Ishikawa (cell line): ENCODE measurements at regions not wholly inside any gene's neighbourhood (a gene's known extent, or its start where the extent isn't known, plus 50 kb on each side); places are given as distances from the start of the nearest gene placed in this dataset.

ENCODE experiments used
- CEBPB ChIP-seq: IDR thresholded peaks from 2 replicates; pipeline ENCODE4 v1.6.1; 2012
- CREB1 ChIP-seq: IDR thresholded peaks from 2 replicates; pipeline ENCODE4 v1.6.1; 2012; ENCODE audit warnings: low read depth
- EGR1 ChIP-seq: IDR thresholded peaks from 2 replicates; pipeline ENCODE4 v1.6.1; 2012
- EP300 ChIP-seq: IDR thresholded peaks from 2 replicates; pipeline ENCODE4 v1.6.1; 2012; ENCODE audit warnings: borderline replicate concordance
- NFIC ChIP-seq: IDR thresholded peaks from 2 replicates; pipeline ENCODE4 v1.6.1; 2012
- RAD21 ChIP-seq: IDR thresholded peaks from 2 replicates; pipeline ENCODE4 v1.6.1; 2012; ENCODE audit warnings: low read depth
- TAF1 ChIP-seq: IDR thresholded peaks from 2 replicates; pipeline ENCODE4 v1.6.1; 2012; ENCODE audit warnings: low read depth, mild to moderate bottlenecking
- TEAD4 ChIP-seq: IDR thresholded peaks from 2 replicates; pipeline ENCODE4 v1.6.1; 2012
- YY1 ChIP-seq: IDR thresholded peaks from 2 replicates; pipeline ENCODE4 v1.6.1; 2012; ENCODE audit warnings: low read depth
- ZBTB7A ChIP-seq: IDR thresholded peaks from 2 replicates; pipeline ENCODE4 v1.6.1; 2012; ENCODE audit warnings: low read depth
- TF ChIP-seq, protein P1 (sequence below): IDR thresholded peaks from 2 replicates; pipeline ENCODE4 v1.6.1; 2012
- TF ChIP-seq, protein P2 (sequence below): IDR thresholded peaks from 2 replicates; pipeline ENCODE4 v1.6.1; 2012
- TF ChIP-seq, protein P3 (sequence below): IDR thresholded peaks from 2 replicates; pipeline ENCODE4 v1.6.1; 2012; ENCODE audit warnings: low read depth, mild to moderate bottlenecking

DNA sequence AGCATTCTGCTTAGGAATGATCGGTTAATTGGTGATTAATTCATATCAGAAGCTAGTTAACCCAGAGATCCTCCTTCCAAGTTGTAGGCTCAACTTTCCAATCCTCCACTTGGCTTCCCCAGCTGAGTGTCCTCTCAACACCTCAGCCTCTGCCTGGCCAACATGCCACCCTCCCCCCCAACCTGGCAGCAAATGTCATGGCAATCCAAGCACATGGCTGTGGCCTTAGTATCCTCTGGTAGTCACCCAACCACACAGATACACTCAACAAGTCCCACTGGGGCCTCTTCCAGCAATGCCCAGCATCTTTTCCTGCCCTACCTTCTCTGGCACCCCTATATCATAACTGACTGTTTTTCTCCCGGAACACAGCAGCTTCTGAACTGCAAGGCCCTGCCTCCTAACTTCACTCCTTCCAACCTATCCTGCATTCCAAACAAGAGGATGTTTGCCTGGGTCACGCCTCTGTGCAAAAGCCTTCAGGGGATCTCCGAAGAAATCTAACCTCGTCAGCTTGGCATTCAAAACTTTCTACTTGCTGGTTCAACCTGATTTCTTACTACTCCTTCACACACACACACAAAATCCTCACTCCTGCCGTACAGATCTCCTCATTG lies 195.0 kb downstream of the CYP26B1 start:
- no peak for TF ChIP-seq TAF1
- TF ChIP-seq, protein P1, sequence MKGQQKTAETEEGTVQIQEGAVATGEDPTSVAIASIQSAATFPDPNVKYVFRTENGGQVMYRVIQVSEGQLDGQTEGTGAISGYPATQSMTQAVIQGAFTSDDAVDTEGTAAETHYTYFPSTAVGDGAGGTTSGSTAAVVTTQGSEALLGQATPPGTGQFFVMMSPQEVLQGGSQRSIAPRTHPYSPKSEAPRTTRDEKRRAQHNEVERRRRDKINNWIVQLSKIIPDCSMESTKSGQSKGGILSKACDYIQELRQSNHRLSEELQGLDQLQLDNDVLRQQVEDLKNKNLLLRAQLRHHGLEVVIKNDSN: no peak
- no peak for TF ChIP-seq YY1
- no peak for TF ChIP-seq EP300
- no peak for TF ChIP-seq EGR1
- TF ChIP-seq, protein P2, sequence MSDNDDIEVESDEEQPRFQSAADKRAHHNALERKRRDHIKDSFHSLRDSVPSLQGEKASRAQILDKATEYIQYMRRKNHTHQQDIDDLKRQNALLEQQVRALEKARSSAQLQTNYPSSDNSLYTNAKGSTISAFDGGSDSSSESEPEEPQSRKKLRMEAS: no peak
- TF ChIP-seq CEBPB: no peak
- no peak for TF ChIP-seq RAD21
- TF ChIP-seq, protein P3, sequence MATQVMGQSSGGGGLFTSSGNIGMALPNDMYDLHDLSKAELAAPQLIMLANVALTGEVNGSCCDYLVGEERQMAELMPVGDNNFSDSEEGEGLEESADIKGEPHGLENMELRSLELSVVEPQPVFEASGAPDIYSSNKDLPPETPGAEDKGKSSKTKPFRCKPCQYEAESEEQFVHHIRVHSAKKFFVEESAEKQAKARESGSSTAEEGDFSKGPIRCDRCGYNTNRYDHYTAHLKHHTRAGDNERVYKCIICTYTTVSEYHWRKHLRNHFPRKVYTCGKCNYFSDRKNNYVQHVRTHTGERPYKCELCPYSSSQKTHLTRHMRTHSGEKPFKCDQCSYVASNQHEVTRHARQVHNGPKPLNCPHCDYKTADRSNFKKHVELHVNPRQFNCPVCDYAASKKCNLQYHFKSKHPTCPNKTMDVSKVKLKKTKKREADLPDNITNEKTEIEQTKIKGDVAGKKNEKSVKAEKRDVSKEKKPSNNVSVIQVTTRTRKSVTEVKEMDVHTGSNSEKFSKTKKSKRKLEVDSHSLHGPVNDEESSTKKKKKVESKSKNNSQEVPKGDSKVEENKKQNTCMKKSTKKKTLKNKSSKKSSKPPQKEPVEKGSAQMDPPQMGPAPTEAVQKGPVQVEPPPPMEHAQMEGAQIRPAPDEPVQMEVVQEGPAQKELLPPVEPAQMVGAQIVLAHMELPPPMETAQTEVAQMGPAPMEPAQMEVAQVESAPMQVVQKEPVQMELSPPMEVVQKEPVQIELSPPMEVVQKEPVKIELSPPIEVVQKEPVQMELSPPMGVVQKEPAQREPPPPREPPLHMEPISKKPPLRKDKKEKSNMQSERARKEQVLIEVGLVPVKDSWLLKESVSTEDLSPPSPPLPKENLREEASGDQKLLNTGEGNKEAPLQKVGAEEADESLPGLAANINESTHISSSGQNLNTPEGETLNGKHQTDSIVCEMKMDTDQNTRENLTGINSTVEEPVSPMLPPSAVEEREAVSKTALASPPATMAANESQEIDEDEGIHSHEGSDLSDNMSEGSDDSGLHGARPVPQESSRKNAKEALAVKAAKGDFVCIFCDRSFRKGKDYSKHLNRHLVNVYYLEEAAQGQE: no peak
- no peak for TF ChIP-seq TEAD4
- TF ChIP-seq ZBTB7A: no peak
- TF ChIP-seq CREB1: no peak
- no peak for TF ChIP-seq NFIC
